ENCODE measurements at regions not wholly inside any gene's neighbourhood (a gene's known extent, or its start where the extent isn't known, plus 50 kb on each side); places are given as distances from the start of the nearest gene placed in this dataset.
"Not testable (repeated sequence)": the region's sequence is repeated elsewhere in the genome, so short reads cannot be mapped to it uniquely, and the experiment has no call there.

DNA sequence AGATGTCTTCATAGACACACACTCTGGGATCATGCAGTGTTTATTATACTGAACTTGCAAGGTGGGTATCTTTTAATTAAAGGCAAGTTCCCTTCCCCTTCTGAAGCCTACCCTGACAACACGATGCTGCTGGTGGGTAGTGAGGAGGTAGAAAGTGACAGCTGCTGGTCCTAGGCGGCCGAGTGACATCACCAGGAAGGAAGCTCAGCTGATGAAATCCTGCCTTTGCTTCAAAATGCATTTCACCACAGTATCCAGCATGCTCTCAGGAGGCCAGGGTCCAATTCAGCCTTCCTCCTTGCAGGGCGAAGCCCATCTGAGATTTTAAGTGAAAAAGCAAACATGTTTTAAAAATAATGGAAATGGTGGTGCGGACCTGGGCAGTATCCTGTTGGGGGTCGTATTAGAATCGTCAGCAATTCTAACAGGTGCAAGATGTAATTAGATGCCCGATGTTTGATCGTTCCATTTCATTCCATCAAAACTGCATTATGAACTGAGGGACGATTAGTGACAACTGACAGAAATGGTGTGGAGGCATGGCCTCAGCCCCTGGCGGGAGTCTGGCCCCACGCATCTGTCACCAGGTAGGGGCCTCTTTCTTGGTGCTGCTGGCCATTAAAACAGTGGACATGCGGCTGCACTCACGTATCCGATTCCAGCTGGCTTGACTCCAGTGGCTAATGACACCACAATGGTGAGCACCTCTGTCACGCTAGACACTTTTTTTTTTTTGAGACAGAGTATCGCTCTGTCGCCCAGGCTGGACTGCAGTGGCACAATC is 324.8 kb upstream of the C1orf174 start:
- Histone ChIP-seq H3K9ac (ENCODE audit: low read depth in 1 of 2, low read length in 2 of 2) (no peak overlapping the region), H3K27ac (ENCODE audit: low read depth in 2 of 2, low read length in 2 of 2) (no peak overlapping the region), H3K9me3 (ENCODE audit: control insufficient read depth in 2 of 2, low read length in 2 of 2) (no peaks in the 10 kb centered on the region), H3K27me3 (ENCODE audit: control insufficient read depth in 2 of 2, insufficient read depth in 2 of 2, low read length in 2 of 2) (no peaks in the 10 kb centered on the region), H3K4me1 (ENCODE audit: control insufficient read depth in 2 of 2, insufficient read depth in 2 of 2, low read length in 2 of 2) (no peaks in the 10 kb centered on the region), H3K4me3 (ENCODE audit: low read length in 2 of 2) (no peak overlapping the region), H3K36me3 (ENCODE audit: control insufficient read depth in 2 of 2, insufficient read depth in 2 of 2, low read length in 2 of 2) (no peaks in the 10 kb centered on the region)

GRCh38 chr1:4227986-4228385 is 327.9 kb upstream of the C1orf174 start:
- no peaks in the 10 kb centered on the region for H3K36me3 ChIP-seq (ENCODE audit: control insufficient read depth in 2 of 2, insufficient read depth in 2 of 2, low read length in 2 of 2)
- H3K27ac ChIP-seq (ENCODE audit: low read depth in 2 of 2, low read length in 2 of 2): no peak overlapping the region
- no peak overlapping the region for H3K4me3 ChIP-seq (ENCODE audit: low read length in 2 of 2)
- no peaks in the 10 kb centered on the region for H3K27me3 ChIP-seq (ENCODE audit: control insufficient read depth in 2 of 2, insufficient read depth in 2 of 2, low read length in 2 of 2)
- no peak overlapping the region for H3K9ac ChIP-seq (ENCODE audit: low read depth in 1 of 2, low read length in 2 of 2)
- H3K4me1 ChIP-seq (ENCODE audit: control insufficient read depth in 2 of 2, insufficient read depth in 2 of 2, low read length in 2 of 2): no peaks in the 10 kb centered on the region
- H3K9me3 ChIP-seq (ENCODE audit: control insufficient read depth in 2 of 2, low read length in 2 of 2): no peaks in the 10 kb centered on the region

- H3K9me3 ChIP-seq (ENCODE audit: control insufficient read depth in 2 of 2, low read length in 2 of 2): peaks cover 0 to 6% of the 10 kb centered on the region in 2 donors
- no peak overlapping the region for H3K27ac ChIP-seq (ENCODE audit: low read depth in 2 of 2, low read length in 2 of 2)
- H3K4me3 ChIP-seq (ENCODE audit: low read length in 2 of 2): no peak overlapping the region
- H3K4me1 ChIP-seq (ENCODE audit: control insufficient read depth in 2 of 2, insufficient read depth in 2 of 2, low read length in 2 of 2): no peaks in the 10 kb centered on the region
- no peaks in the 10 kb centered on the region for H3K36me3 ChIP-seq (ENCODE audit: control insufficient read depth in 2 of 2, insufficient read depth in 2 of 2, low read length in 2 of 2)
- H3K27me3 ChIP-seq (ENCODE audit: control insufficient read depth in 2 of 2, insufficient read depth in 2 of 2, low read length in 2 of 2): no peaks in the 10 kb centered on the region
- no peak overlapping the region for H3K9ac ChIP-seq (ENCODE audit: low read depth in 1 of 2, low read length in 2 of 2)
Measured at GRCh38 chr1:4253935-4254334, 353.9 kb upstream of the C1orf174 start.

- Histone ChIP-seq H3K27me3 (ENCODE audit: control insufficient read depth in 2 of 2, insufficient read depth in 2 of 2, low read length in 2 of 2) (no peaks in the 10 kb centered on the region), H3K36me3 (ENCODE audit: control insufficient read depth in 2 of 2, insufficient read depth in 2 of 2, low read length in 2 of 2) (no peaks in the 10 kb centered on the region), H3K27ac (ENCODE audit: low read depth in 2 of 2, low read length in 2 of 2) (no peak overlapping the region), H3K4me3 (ENCODE audit: low read length in 2 of 2) (no peak overlapping the region), H3K9ac (ENCODE audit: low read depth in 1 of 2, low read length in 2 of 2) (no peak overlapping the region), H3K4me1 (ENCODE audit: control insufficient read depth in 2 of 2, insufficient read depth in 2 of 2, low read length in 2 of 2) (no peaks in the 10 kb centered on the region), H3K9me3 (ENCODE audit: control insufficient read depth in 2 of 2, low read length in 2 of 2) (peaks cover 0 to 6% of the 10 kb centered on the region in 2 donors)
Measured at GRCh38 chr1:4256351-4256750, 356.3 kb upstream of the C1orf174 start.

- H3K9ac ChIP-seq (ENCODE audit: low read depth in 1 of 2, low read length in 2 of 2); H3K27me3 ChIP-seq (ENCODE audit: control insufficient read depth in 2 of 2, insufficient read depth in 2 of 2, low read length in 2 of 2); H3K9me3 ChIP-seq (ENCODE audit: control insufficient read depth in 2 of 2, low read length in 2 of 2); H3K36me3 ChIP-seq (ENCODE audit: control insufficient read depth in 2 of 2, insufficient read depth in 2 of 2, low read length in 2 of 2); H3K4me3 ChIP-seq (ENCODE audit: low read length in 2 of 2); H3K27ac ChIP-seq (ENCODE audit: low read depth in 2 of 2, low read length in 2 of 2); H3K4me1 ChIP-seq (ENCODE audit: control insufficient read depth in 2 of 2, insufficient read depth in 2 of 2, low read length in 2 of 2): not testable (repeated sequence)
Measured at GRCh38 chr1:4258146-4258777, 358.2 kb upstream of the C1orf174 start.

GRCh38 chr1:4261327-4261726 is 361.3 kb upstream of the C1orf174 start:
- no peaks in the 10 kb centered on the region for H3K4me1 ChIP-seq (ENCODE audit: control insufficient read depth in 2 of 2, insufficient read depth in 2 of 2, low read length in 2 of 2)
- H3K9me3 ChIP-seq (ENCODE audit: control insufficient read depth in 2 of 2, low read length in 2 of 2): peaks cover 0 to 6% of the 10 kb centered on the region in 2 donors
- H3K27me3 ChIP-seq (ENCODE audit: control insufficient read depth in 2 of 2, insufficient read depth in 2 of 2, low read length in 2 of 2): no peaks in the 10 kb centered on the region
- no peaks in the 10 kb centered on the region for H3K36me3 ChIP-seq (ENCODE audit: control insufficient read depth in 2 of 2, insufficient read depth in 2 of 2, low read length in 2 of 2)
- H3K4me3 ChIP-seq (ENCODE audit: low read length in 2 of 2): no peak overlapping the region
- no peak overlapping the region for H3K9ac ChIP-seq (ENCODE audit: low read depth in 1 of 2, low read length in 2 of 2)
- no peak overlapping the region for H3K27ac ChIP-seq (ENCODE audit: low read depth in 2 of 2, low read length in 2 of 2)

GRCh38 chr1:4262665-4263064 is 362.6 kb upstream of the C1orf174 start:
- Histone ChIP-seq H3K9ac (ENCODE audit: low read depth in 1 of 2, low read length in 2 of 2) (no peak overlapping the region), H3K4me1 (ENCODE audit: control insufficient read depth in 2 of 2, insufficient read depth in 2 of 2, low read length in 2 of 2) (no peaks in the 10 kb centered on the region), H3K27me3 (ENCODE audit: control insufficient read depth in 2 of 2, insufficient read depth in 2 of 2, low read length in 2 of 2) (no peaks in the 10 kb centered on the region), H3K4me3 (ENCODE audit: low read length in 2 of 2) (no peak overlapping the region), H3K27ac (ENCODE audit: low read depth in 2 of 2, low read length in 2 of 2) (no peak overlapping the region), H3K9me3 (ENCODE audit: control insufficient read depth in 2 of 2, low read length in 2 of 2) (peaks cover 0 to 6% of the 10 kb centered on the region in 2 donors), H3K36me3 (ENCODE audit: control insufficient read depth in 2 of 2, insufficient read depth in 2 of 2, low read length in 2 of 2) (no peaks in the 10 kb centered on the region)

DNA sequence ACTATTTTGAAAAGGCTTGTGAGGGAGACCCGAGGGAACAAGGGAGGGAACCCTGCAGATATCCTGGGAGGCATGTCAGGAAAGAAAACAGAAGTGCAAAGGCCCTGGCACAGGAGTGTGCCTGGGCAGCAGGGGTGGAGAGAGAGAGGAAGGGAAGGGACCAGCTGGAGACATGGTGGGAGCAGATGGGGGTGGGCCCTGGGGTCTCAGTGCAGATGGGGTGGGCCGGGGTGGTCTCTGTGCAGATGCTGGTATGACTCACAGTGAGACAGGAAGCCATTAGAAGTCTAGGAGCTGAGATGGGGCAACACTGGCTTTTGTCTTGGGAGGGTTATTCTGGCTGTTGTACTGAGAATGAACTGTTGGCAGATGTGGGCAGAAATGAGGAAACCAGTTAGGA is 363.6 kb upstream of the C1orf174 start:
- Histone ChIP-seq H3K4me3 (ENCODE audit: low read length in 2 of 2) (no peak overlapping the region), H3K9me3 (ENCODE audit: control insufficient read depth in 2 of 2, low read length in 2 of 2) (peaks cover 0 to 2% of the 10 kb centered on the region in 2 donors), H3K36me3 (ENCODE audit: control insufficient read depth in 2 of 2, insufficient read depth in 2 of 2, low read length in 2 of 2) (no peaks in the 10 kb centered on the region)

DNA sequence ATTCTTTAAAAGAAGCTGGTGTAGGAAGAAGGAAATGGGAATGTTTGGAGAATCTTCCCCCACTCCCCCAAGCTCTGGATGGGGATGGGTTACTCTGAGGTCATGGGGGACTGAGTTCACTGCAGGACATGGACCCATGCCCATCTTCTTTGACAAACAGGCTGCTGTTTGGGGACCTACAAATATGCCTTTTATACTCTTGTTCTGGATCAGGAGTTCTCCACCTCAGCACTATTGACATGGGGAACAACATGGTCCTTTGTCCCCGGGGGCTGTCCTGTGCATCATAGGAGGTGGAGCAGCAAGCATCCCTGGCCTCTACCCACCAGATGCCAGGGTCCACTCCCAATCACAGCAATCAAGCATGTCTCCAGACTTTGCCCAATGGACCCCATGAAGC is 365.8 kb upstream of the C1orf174 start:
- Histone ChIP-seq H3K27ac (ENCODE audit: low read depth in 2 of 2, low read length in 2 of 2) (no peak overlapping the region), H3K27me3 (ENCODE audit: control insufficient read depth in 2 of 2, insufficient read depth in 2 of 2, low read length in 2 of 2) (no peaks in the 10 kb centered on the region), H3K4me3 (ENCODE audit: low read length in 2 of 2) (no peak overlapping the region), H3K9ac (ENCODE audit: low read depth in 1 of 2, low read length in 2 of 2) (no peak overlapping the region), H3K36me3 (ENCODE audit: control insufficient read depth in 2 of 2, insufficient read depth in 2 of 2, low read length in 2 of 2) (no peaks in the 10 kb centered on the region), H3K4me1 (ENCODE audit: control insufficient read depth in 2 of 2, insufficient read depth in 2 of 2, low read length in 2 of 2) (no peaks in the 10 kb centered on the region), H3K9me3 (ENCODE audit: control insufficient read depth in 2 of 2, low read length in 2 of 2) (no peaks in the 10 kb centered on the region)

More for the DNA sequence above, 363.6 kb upstream of the C1orf174 start:
- Histone ChIP-seq H3K27me3 (ENCODE audit: control insufficient read depth in 2 of 2, insufficient read depth in 2 of 2, low read length in 2 of 2) (no peaks in the 10 kb centered on the region), H3K9ac (ENCODE audit: low read depth in 1 of 2, low read length in 2 of 2) (no peak overlapping the region), H3K4me1 (ENCODE audit: control insufficient read depth in 2 of 2, insufficient read depth in 2 of 2, low read length in 2 of 2) (no peaks in the 10 kb centered on the region), H3K27ac (ENCODE audit: low read depth in 2 of 2, low read length in 2 of 2) (no peak overlapping the region)

DNA sequence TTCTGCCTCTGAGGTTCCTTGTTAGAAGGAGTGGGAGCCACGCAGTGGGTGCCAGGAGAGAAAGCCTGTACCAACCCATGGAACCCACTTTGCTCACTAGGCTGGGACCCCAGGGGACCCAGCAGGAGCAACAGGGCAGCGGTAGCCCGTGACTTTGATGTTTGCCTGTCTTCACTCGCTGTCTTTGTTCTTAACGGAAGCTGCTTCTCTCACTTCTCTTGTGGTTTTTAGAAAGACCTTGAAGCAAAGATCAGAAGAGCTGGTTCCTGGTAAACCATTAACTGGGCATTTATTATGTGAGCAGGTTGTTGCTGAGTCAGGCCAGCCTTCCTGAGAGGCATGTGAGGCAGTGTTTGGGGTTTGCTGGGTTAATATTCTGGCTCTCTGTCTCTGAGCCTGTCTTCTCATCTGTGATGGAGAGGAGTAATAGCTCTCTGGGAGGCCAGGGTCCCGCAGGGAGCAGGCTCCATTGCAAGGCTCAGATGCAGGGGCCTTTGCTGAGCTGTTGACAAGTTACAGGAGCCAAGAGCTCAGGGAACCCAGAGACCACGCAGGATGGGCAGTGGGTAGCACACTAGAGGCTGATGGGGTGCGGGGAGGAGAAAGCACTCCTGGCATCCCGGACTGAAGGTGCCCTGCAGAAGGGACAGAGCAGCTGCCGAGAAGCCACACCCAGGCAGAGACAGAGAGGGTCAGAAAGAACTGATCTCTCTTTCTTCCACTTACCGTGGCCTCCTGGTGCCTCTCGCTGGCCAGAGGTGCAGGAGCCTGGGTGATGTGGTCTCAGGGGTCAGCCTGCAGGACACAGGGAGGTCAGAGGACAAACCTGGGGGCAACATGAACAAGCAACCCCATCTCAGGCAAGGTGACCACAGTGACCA is 367.5 kb upstream of the C1orf174 start:
- Histone ChIP-seq H3K9me3 (ENCODE audit: control insufficient read depth in 2 of 2, low read length in 2 of 2) (no peaks in the 10 kb centered on the region), H3K4me1 (ENCODE audit: control insufficient read depth in 2 of 2, insufficient read depth in 2 of 2, low read length in 2 of 2) (no peaks in the 10 kb centered on the region), H3K4me3 (ENCODE audit: low read length in 2 of 2) (no peak overlapping the region), H3K9ac (ENCODE audit: low read depth in 1 of 2, low read length in 2 of 2) (no peak overlapping the region), H3K27me3 (ENCODE audit: control insufficient read depth in 2 of 2, insufficient read depth in 2 of 2, low read length in 2 of 2) (no peaks in the 10 kb centered on the region), H3K36me3 (ENCODE audit: control insufficient read depth in 2 of 2, insufficient read depth in 2 of 2, low read length in 2 of 2) (no peaks in the 10 kb centered on the region), H3K27ac (ENCODE audit: low read depth in 2 of 2, low read length in 2 of 2) (no peak overlapping the region)
